Spleen (tissue), 7 donors: ENCODE measurements at regions not wholly inside any gene's neighbourhood (a gene's known extent, or its start where the extent isn't known, plus 50 kb on each side); places are given as distances from the start of the nearest gene placed in this dataset.

Experiments
- CTCF ChIP-seq, 11 experiments: fragments of 200-600 bp in 7 of 11; fragments of 450-650 bp in 4 of 11; sonication (generic) in 4 of 11; IDR thresholded peaks in 8 of 11; conservative IDR thresholded peaks in 3 of 11; 1 replicate in 7 of 11; 2 replicates in 4 of 11; pipeline versions ENCODE4 v1.4.0 to v1.8.0; 2016 to 2021; ENCODE audit warnings: antibody characterized with exemption in 11 of 11, inconsistent platforms in 4 of 11, mild to moderate bottlenecking in 1 of 11
- POLR2A ChIP-seq, 3 donors: fragments of 450-650 bp; IDR thresholded peaks; one replicate each; pipeline ENCODE4 v1.5.1; 2017; ENCODE audit warnings: antibody characterized with exemption in 3 of 3, mild to moderate bottlenecking in 1 of 3
- donor health status: DM: no; HTN: no; CAD: no; lungs with moderate emphysema.
- donor health status: DM: no; HTN: no; CAD: no.
- donor health status: DM: no; HTN: no; CAD: no.

- TF ChIP-seq POLR2A (IDR thresholded peaks at IDR 0.05) (no peak), CTCF (IDR thresholded peaks at IDR 0.05 in 8 of 11, conservative IDR thresholded peaks at IDR 0.05 in 3 of 11) (no peak)
Measured at GRCh38 chr2:223260681-223261080, 208.7 kb downstream of the KCNE4 start.
